ENCODE measurements at regions not wholly inside any gene's neighbourhood (a gene's known extent, or its start where the extent isn't known, plus 50 kb on each side); places are given as distances from the start of the nearest gene placed in this dataset.

GRCh38 chr7:46660402-46660980, 739.4 kb upstream of the IGFBP3 start:
- no peaks in the 10 kb centered on the region; the same call in 1 of the 3 replicates for H3K4me1 Mint-ChIP-seq
- Histone ChIP-seq H3K36me3 (ENCODE audit: insufficient read depth) (no peaks in the 10 kb centered on the region), H2AFZ (no peak overlapping the region), H4K20me1 (replicated peaks; ENCODE audit: insufficient read depth) (no peaks in the 10 kb centered on the region), H3F3A (replicated peaks; ENCODE audit: low read depth) (no peaks in the 10 kb centered on the region), H3K27ac (ENCODE audit: low read depth) (no peak overlapping the region), H3K4me3 (no peak overlapping the region), H3K4me1 (ENCODE audit: insufficient read depth) (no peaks in the 10 kb centered on the region), H3K79me2 (replicated peaks; ENCODE audit: insufficient read depth) (no peaks in the 10 kb centered on the region), H3K9me2 (ENCODE audit: insufficient read depth) (peaks cover 17% of the 10 kb centered on the region; the same call in 1 of the 2 replicates), H3K27me3 (ENCODE audit: insufficient read depth) (no peaks in the 10 kb centered on the region), H3K4me2 (no peak overlapping the region)
- DNase-seq (ENCODE audit: low spot score), result no peak
- no peaks in the 10 kb centered on the region for H3K27me3 Mint-ChIP-seq (ENCODE audit: insufficient read depth, low read depth, poor library complexity)
- no peak for ATAC-seq
- H3K36me3 Mint-ChIP-seq (ENCODE audit: low read depth), result peaks cover 19% of the 10 kb centered on the region
- peaks cover 20% of the 10 kb centered on the region for H3K9me3 Mint-ChIP-seq
- no peak for TF ChIP-seq POLR2AphosphoS5 (IDR thresholded peaks at IDR 0.05; ENCODE audit: low read depth)
- no peak for TF ChIP-seq ZNF114 (CRISPR knock-in tag; IDR thresholded peaks at IDR 0.05)
- TF ChIP-seq ETS1 (IDR thresholded peaks at IDR 0.05), result no peak
- TF ChIP-seq REST (IDR thresholded peaks at IDR 0.05; ENCODE audit: unreplicated experiment), result no peak
- TF ChIP-seq ZNF462 (CRISPR knock-in tag; IDR thresholded peaks at IDR 0.05), result no peak
- H3K4me3 Mint-ChIP-seq, result no peak overlapping the region
- no peak overlapping the region for H3K27ac Mint-ChIP-seq
